Neural cell (in vitro differentiated cells): ENCODE measurements at regions not wholly inside any gene's neighbourhood (a gene's known extent, or its start where the extent isn't known, plus 50 kb on each side); places are given as distances from the start of the nearest gene placed in this dataset.

ENCODE experiments used
- H2AFZ ChIP-seq: fragments of 200-600, 300-800 bp; sonication (generic), shearing (Covaris generic); 2 replicates; pipeline ENCODE4 v1.6.0; 2014; ENCODE audit warnings: low read depth, mild to moderate bottlenecking, antibody characterized with exemption, low read length, moderate library complexity
- H3F3A ChIP-seq: fragments of 200-600 bp; shearing (Covaris generic); 2 replicates; pipeline ENCODE4 v1.6.1; 2016; ENCODE audit warnings: mild to moderate bottlenecking, moderate library complexity, mixed read lengths, antibody characterized with exemption, low read length; ENCODE audit not compliant: insufficient read depth, poor library complexity, severe bottlenecking
- H3K27ac ChIP-seq: fragments of 200-600, 300-800 bp; sonication (generic), shearing (Covaris generic); 2 replicates; pipeline ENCODE4 v1.5.1; 2014; ENCODE audit warnings: mild to moderate bottlenecking, low read length, moderate library complexity
- H3K27me3 ChIP-seq: fragments of 300-800, 200-600 bp; sonication (generic), shearing (Covaris generic); 2 replicates; pipeline ENCODE4 v1.6.0; 2014; ENCODE audit warnings: mild to moderate bottlenecking, low read depth, low read length, moderate library complexity; ENCODE audit not compliant: insufficient read depth
- H3K36me3 ChIP-seq: fragments of 300-800, 200-600 bp; sonication (generic), shearing (Covaris generic); 2 replicates; pipeline ENCODE4 v1.5.1; 2014; ENCODE audit warnings: mild to moderate bottlenecking, antibody characterized with exemption, low read length, moderate library complexity; ENCODE audit not compliant: insufficient read depth
- H3K4me2 ChIP-seq: fragments of 300-800, 200-600 bp; sonication (generic), shearing (Covaris generic); 2 replicates; pipeline ENCODE4 v1.6.0; 2014; ENCODE audit warnings: mild to moderate bottlenecking, low read length
- H3K4me3 ChIP-seq: fragments of 300-800, 200-600 bp; sonication (generic), shearing (Covaris generic); 2 replicates; pipeline ENCODE4 v1.5.1; 2014; ENCODE audit warnings: mild to moderate bottlenecking, low read length, moderate library complexity
- H3K79me2 ChIP-seq: fragments of 200-600 bp; shearing (Covaris generic); replicated peaks from 2 replicates; pipeline ENCODE4 v1.6.0; 2014; ENCODE audit warnings: mild to moderate bottlenecking, low read length, moderate library complexity; ENCODE audit not compliant: insufficient read depth
- H3K9ac ChIP-seq: fragments of 300-800, 200-600 bp; sonication (generic), shearing (Covaris generic); 2 replicates; pipeline ENCODE4 v1.6.1; 2016; ENCODE audit warnings: mild to moderate bottlenecking, low read length, mixed read lengths
- H3K9me2 ChIP-seq: fragments of 200-600 bp; shearing (Covaris generic); 2 replicates; pipeline ENCODE4 v1.6.1; 2016; ENCODE audit warnings: mild to moderate bottlenecking, low read length, mixed read lengths; ENCODE audit not compliant: insufficient read depth
- H3K9me3 ChIP-seq: fragments of 200-600, 300-800 bp; sonication (generic), shearing (Covaris generic); 2 replicates; pipeline ENCODE4 v1.6.1; 2016; ENCODE audit warnings: mild to moderate bottlenecking, mixed run types, low read length, moderate library complexity, mixed read lengths
- H4K20me1 ChIP-seq: fragments of 200-600 bp; shearing (Covaris generic); 2 replicates; pipeline ENCODE4 v1.6.1; 2016; ENCODE audit warnings: mild to moderate bottlenecking, mixed run types; ENCODE audit not compliant: insufficient read depth
- CTCF ChIP-seq: fragments of 450-650 bp; IDR thresholded peaks from 2 replicates; pipeline ENCODE4 v1.5.1; 2014; ENCODE audit warnings: antibody characterized with exemption, mild to moderate bottlenecking, moderate library complexity; ENCODE audit not compliant: poor library complexity, severe bottlenecking
- EP300 ChIP-seq: fragments of 450-650 bp; conservative IDR thresholded peaks from 2 replicates; pipeline ENCODE4 v1.6.1; 2014; ENCODE audit warnings: antibody characterized with exemption, mild to moderate bottlenecking, moderate library complexity; ENCODE audit not compliant: poor library complexity, severe bottlenecking
- EZH2 ChIP-seq: fragments of 200-600, 300-800 bp; shearing (Covaris generic), sonication (generic); IDR thresholded peaks from 2 replicates; pipeline ENCODE4 v1.6.1; 2014; ENCODE audit warnings: antibody characterized with exemption, low read length, borderline replicate concordance, mild to moderate bottlenecking; ENCODE audit not compliant: insufficient read depth, poor library complexity, severe bottlenecking
- MXI1 ChIP-seq: fragments of 450-650 bp; conservative IDR thresholded peaks from 2 replicates; pipeline ENCODE4 v1.6.1; 2014; ENCODE audit warnings: antibody characterized with exemption, mild to moderate bottlenecking; ENCODE audit not compliant: poor library complexity, severe bottlenecking
- POLR2AphosphoS5 ChIP-seq: IDR thresholded peaks from 2 replicates; pipeline ENCODE4 v1.6.1; 2012
- RAD21 ChIP-seq: fragments of 450-650 bp; conservative IDR thresholded peaks from 2 replicates; pipeline ENCODE4 v1.6.1; 2014; ENCODE audit warnings: antibody characterized with exemption, mild to moderate bottlenecking, moderate library complexity
- REST ChIP-seq: IDR thresholded peaks from 2 replicates; pipeline ENCODE4 v1.6.1; 2012; ENCODE audit warnings: borderline replicate concordance
- SMC3 ChIP-seq: fragments of 450-650 bp; conservative IDR thresholded peaks from 2 replicates; pipeline ENCODE4 v1.6.1; 2014; ENCODE audit warnings: antibody characterized with exemption, mild to moderate bottlenecking, moderate library complexity; ENCODE audit not compliant: poor library complexity
- TAF1 ChIP-seq: IDR thresholded peaks from 2 replicates; pipeline ENCODE4 v1.6.1; 2012; ENCODE audit warnings: low read depth

GRCh38 chr16:48810803-48811453 lies 200.9 kb upstream of the N4BP1 start:
- no peak overlapping the region for H3K4me2 ChIP-seq
- H2AFZ ChIP-seq = no peak overlapping the region

GRCh38 chr16:48810436-48810802 lies 200.4 kb upstream of the N4BP1 start:
- Histone ChIP-seq H3K79me2 (no peaks in the 10 kb centered on the region), H3K4me3 (peak overlapping the region; percentile 54), H2AFZ (no peak overlapping the region), H3K36me3 (no peaks in the 10 kb centered on the region), H3K4me2 (no peak overlapping the region), H3F3A (no peaks in the 10 kb centered on the region), H3K9ac (no peak overlapping the region), H3K9me3 (no peaks in the 10 kb centered on the region), H3K27me3 (peaks cover 48% of the 10 kb centered on the region), H3K9me2 (no peaks in the 10 kb centered on the region), H3K27ac (no peak overlapping the region), H4K20me1 (no peaks in the 10 kb centered on the region)
- TF ChIP-seq EZH2 (no peak), TAF1 (no peak), EP300 (no peak), RAD21 (no peak), MXI1 (no peak), POLR2AphosphoS5 (no peak), CTCF (no peak), SMC3 (no peak)

More at GRCh38 chr16:48810803-48811453, 200.9 kb upstream of the N4BP1 start:
- H3K9ac ChIP-seq = no peak overlapping the region
- H3K27ac ChIP-seq = no peak overlapping the region
- H3K4me3 ChIP-seq = peak overlapping the region; percentile 54
- no peaks in the 10 kb centered on the region for H3F3A ChIP-seq
- no peaks in the 10 kb centered on the region for H3K36me3 ChIP-seq
- TF ChIP-seq EZH2 (peak; percentile 32), SMC3 (no peak)
- no peaks in the 10 kb centered on the region for H3K9me2 ChIP-seq
- no peaks in the 10 kb centered on the region for H3K79me2 ChIP-seq
- H4K20me1 ChIP-seq = no peaks in the 10 kb centered on the region
- peaks cover 48% of the 10 kb centered on the region for H3K27me3 ChIP-seq
- no peaks in the 10 kb centered on the region for H3K9me3 ChIP-seq

- no peak for TF ChIP-seq REST
- no peak for TF ChIP-seq POLR2AphosphoS5
- no peak for TF ChIP-seq MXI1
- TF ChIP-seq TAF1 = no peak
- TF ChIP-seq CTCF = no peak
- TF ChIP-seq SMC3 = no peak
- no peak for TF ChIP-seq EP300
- no peak for TF ChIP-seq EZH2
- TF ChIP-seq RAD21 = no peak
- Histone ChIP-seq H3K36me3 (no peaks in the 10 kb centered on the region), H3K27me3 (no peaks in the 10 kb centered on the region), H3F3A (no peaks in the 10 kb centered on the region), H2AFZ (no peak overlapping the region), H3K9me3 (no peaks in the 10 kb centered on the region), H4K20me1 (no peaks in the 10 kb centered on the region), H3K9me2 (no peaks in the 10 kb centered on the region), H3K79me2 (no peaks in the 10 kb centered on the region), H3K27ac (no peak overlapping the region), H3K4me3 (no peak overlapping the region), H3K4me2 (no peak overlapping the region), H3K9ac (no peak overlapping the region)
Measured at GRCh38 chr16:48790151-48790550, 180.2 kb upstream of the N4BP1 start.
